Ecto neural progenitor cell (in vitro differentiated cells): ENCODE measurements at regions not wholly inside any gene's neighbourhood (a gene's known extent, or its start where the extent isn't known, plus 50 kb on each side); places are given as distances from the start of the nearest gene placed in this dataset.

ENCODE experiments used
- DNase-seq: peaks from one replicate; pipeline ENCODE4 v3.0.0-alpha.2; 2018; ENCODE audit warnings: low spot score

- DNase-seq: no peak
These were observed 51.7 kb upstream of the TBX18 start for GRCh38 chr6:84815896-84816735.
